ENCODE measurements at regions not wholly inside any gene's neighbourhood (a gene's known extent, or its start where the extent isn't known, plus 50 kb on each side); places are given as distances from the start of the nearest gene placed in this dataset.

DNA sequence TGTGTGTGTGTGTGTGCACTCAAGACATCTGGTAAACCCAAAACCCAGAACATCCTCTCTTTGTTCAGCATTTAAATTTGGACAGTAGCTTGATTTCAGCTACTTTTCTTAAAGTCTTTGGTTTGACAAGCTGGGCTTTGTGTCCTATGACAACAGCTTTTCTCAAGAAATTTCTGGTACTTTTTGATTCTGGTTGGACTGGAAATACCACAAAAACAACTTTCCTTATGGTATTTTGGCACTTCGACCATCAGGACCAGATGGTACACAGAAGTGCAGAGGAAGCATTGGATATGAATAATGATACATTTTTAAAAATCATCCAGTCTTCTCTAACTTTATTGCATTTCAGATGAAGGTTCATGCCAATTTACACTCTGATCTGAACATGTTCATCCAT lies 286.6 kb upstream of the FLRT2 start:
- TF ChIP-seq, protein P1, sequence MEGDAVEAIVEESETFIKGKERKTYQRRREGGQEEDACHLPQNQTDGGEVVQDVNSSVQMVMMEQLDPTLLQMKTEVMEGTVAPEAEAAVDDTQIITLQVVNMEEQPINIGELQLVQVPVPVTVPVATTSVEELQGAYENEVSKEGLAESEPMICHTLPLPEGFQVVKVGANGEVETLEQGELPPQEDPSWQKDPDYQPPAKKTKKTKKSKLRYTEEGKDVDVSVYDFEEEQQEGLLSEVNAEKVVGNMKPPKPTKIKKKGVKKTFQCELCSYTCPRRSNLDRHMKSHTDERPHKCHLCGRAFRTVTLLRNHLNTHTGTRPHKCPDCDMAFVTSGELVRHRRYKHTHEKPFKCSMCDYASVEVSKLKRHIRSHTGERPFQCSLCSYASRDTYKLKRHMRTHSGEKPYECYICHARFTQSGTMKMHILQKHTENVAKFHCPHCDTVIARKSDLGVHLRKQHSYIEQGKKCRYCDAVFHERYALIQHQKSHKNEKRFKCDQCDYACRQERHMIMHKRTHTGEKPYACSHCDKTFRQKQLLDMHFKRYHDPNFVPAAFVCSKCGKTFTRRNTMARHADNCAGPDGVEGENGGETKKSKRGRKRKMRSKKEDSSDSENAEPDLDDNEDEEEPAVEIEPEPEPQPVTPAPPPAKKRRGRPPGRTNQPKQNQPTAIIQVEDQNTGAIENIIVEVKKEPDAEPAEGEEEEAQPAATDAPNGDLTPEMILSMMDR (IDR thresholded peaks at IDR 0.05), result no peak
- TF ChIP-seq ZFX (IDR thresholded peaks at IDR 0.05; ENCODE audit: borderline replicate concordance), result no peak

All from 22Rv1 (cell line).